Calu3 (cell line): ENCODE measurements at regions not wholly inside any gene's neighbourhood (a gene's known extent, or its start where the extent isn't known, plus 50 kb on each side); places are given as distances from the start of the nearest gene placed in this dataset.

Experiments used
- BruUV-seq: library from RNA; stranded (reverse); fragments of 400-500 nt; replicated peaks from 2 replicates; lab custom pipeline; 2021; lab: Mats Ljungman, UMichigan
- CTCF ChIA-PET: fragments of 300-600 bp; sonication (Branson Sonifier 250); formaldehyde crosslinking; loops from one replicate; lab custom pipeline; 2022; ENCODE audit warnings: antibody characterized with exemption; lab: Charles Lee
- DNase-seq: peaks from one replicate; pipeline ENCODE4 v3.0.0; 2022
- H3K27ac Mint-ChIP-seq: one replicate; pipeline ENCODE4 v1.8.0; 2022; ENCODE audit warnings: mixed read lengths; ENCODE audit not compliant: unreplicated experiment
- H3K27me3 Mint-ChIP-seq: one replicate; pipeline ENCODE4 v1.8.0; 2022; ENCODE audit warnings: mixed read lengths; ENCODE audit not compliant: unreplicated experiment
- H3K36me3 Mint-ChIP-seq: one replicate; pipeline ENCODE4 v1.8.0; 2022; ENCODE audit warnings: mild to moderate bottlenecking, moderate library complexity, mixed read lengths; ENCODE audit not compliant: insufficient read depth, unreplicated experiment
- H3K4me1 Mint-ChIP-seq: one replicate; pipeline ENCODE4 v1.8.0; 2022; ENCODE audit warnings: mild to moderate bottlenecking, low read depth, mixed read lengths; ENCODE audit not compliant: unreplicated experiment
- H3K4me3 Mint-ChIP-seq: one replicate; pipeline ENCODE4 v1.8.0; 2022; ENCODE audit warnings: mild to moderate bottlenecking, low read depth, moderate library complexity, mixed read lengths; ENCODE audit not compliant: unreplicated experiment
- H3K9me3 Mint-ChIP-seq: one replicate; pipeline ENCODE4 v1.8.0; 2022; ENCODE audit warnings: low read depth, mixed read lengths; ENCODE audit not compliant: unreplicated experiment
- CTCF ChIP-seq: fragments of 200-600 bp; IDR thresholded peaks from one replicate; pipeline ENCODE4 v1.8.0; 2022; ENCODE audit warnings: antibody characterized with exemption; ENCODE audit not compliant: unreplicated experiment
- intact Hi-C: fragments of 100-400 bp; cut with micrococcal nuclease; formaldehyde crosslinking; loops from one replicate; pipeline ENCODE4 v1.10.0; 2022; ENCODE audit not compliant: unreplicated experiment

GRCh38 chr6:4448841-4449240 is 313.5 kb upstream of the ECI2 start:
- H3K9me3 Mint-ChIP-seq, result peaks cover 6% of the 10 kb centered on the region
- CTCF ChIA-PET, result no interaction called here
- H3K4me1 Mint-ChIP-seq, result no peaks in the 10 kb centered on the region
- H3K4me3 Mint-ChIP-seq, result no peak overlapping the region
- no TSS peak for BruUV-seq
- intact Hi-C loops, result no loop called here
- no peak for DNase-seq
- no peak for TF ChIP-seq CTCF
- H3K36me3 Mint-ChIP-seq, result no peaks in the 10 kb centered on the region
- H3K27ac Mint-ChIP-seq, result no peak overlapping the region
- H3K27me3 Mint-ChIP-seq, result no peaks in the 10 kb centered on the region

- Mint-ChIP-seq H3K4me1 (no peaks in the 10 kb centered on the region), H3K36me3 (no peaks in the 10 kb centered on the region), H3K4me3 (no peak overlapping the region), H3K27me3 (no peaks in the 10 kb centered on the region), H3K27ac (no peak overlapping the region), H3K9me3 (peaks cover 6% of the 10 kb centered on the region)
- intact Hi-C loops, result no loop called here
- no peak for TF ChIP-seq CTCF
- DNase-seq, result no peak
- BruUV-seq, result no TSS peak
- CTCF ChIA-PET, result no interaction called here
Measured at GRCh38 chr6:4447639-4448330, 312.4 kb upstream of the ECI2 start.

- TF ChIP-seq CTCF, result no peak
- no TSS peak for BruUV-seq
- Mint-ChIP-seq H3K36me3 (no peaks in the 10 kb centered on the region), H3K27me3 (no peaks in the 10 kb centered on the region), H3K9me3 (peaks cover 4% of the 10 kb centered on the region), H3K27ac (no peak overlapping the region), H3K4me1 (no peaks in the 10 kb centered on the region), H3K4me3 (no peak overlapping the region)
- DNase-seq, result no peak
- CTCF ChIA-PET, result no interaction called here
- intact Hi-C loops, result no loop called here
Measured at GRCh38 chr6:4446982-4447381, 311.6 kb upstream of the ECI2 start.

- no peak for TF ChIP-seq CTCF
- BruUV-seq, result no TSS peak
- intact Hi-C loops, result no loop called here
- Mint-ChIP-seq H3K36me3 (no peaks in the 10 kb centered on the region), H3K4me1 (no peaks in the 10 kb centered on the region), H3K27ac (no peak overlapping the region), H3K27me3 (no peaks in the 10 kb centered on the region), H3K4me3 (no peak overlapping the region), H3K9me3 (no peaks in the 10 kb centered on the region)
- CTCF ChIA-PET, result no interaction called here
- no peak for DNase-seq
Measured at GRCh38 chr6:4441981-4442434, 306.6 kb upstream of the ECI2 start.
